H9 (cell line): ENCODE measurements at regions not wholly inside any gene's neighbourhood (a gene's known extent, or its start where the extent isn't known, plus 50 kb on each side); places are given as distances from the start of the nearest gene placed in this dataset.

Experiments
- DNase-seq: peaks from one replicate; pipeline ENCODE4 v3.0.0-alpha.2; 2017
- H2AFZ ChIP-seq: one replicate; pipeline ENCODE4 v1.6.1; 2013; ENCODE audit warnings: mild to moderate bottlenecking, low read length, control low read depth, moderate library complexity
- H2AK5ac ChIP-seq: 2 replicates; pipeline ENCODE4 v1.6.1; 2013; ENCODE audit warnings: low read length, control low read depth, mixed read lengths; ENCODE audit not compliant: insufficient read length
- H2BK120ac ChIP-seq: one replicate; pipeline ENCODE4 v1.6.1; 2013; ENCODE audit warnings: low read depth, mild to moderate bottlenecking, low read length, control low read depth, inconsistent platforms; ENCODE audit not compliant: poor library complexity, severe bottlenecking
- H2BK12ac ChIP-seq: 2 replicates; pipeline ENCODE4 v1.6.1; 2013; ENCODE audit warnings: low read length, control low read depth, mixed read lengths, low read depth; ENCODE audit not compliant: insufficient read length
- H2BK15ac ChIP-seq: 2 replicates; pipeline ENCODE4 v1.6.1; 2013; ENCODE audit warnings: low read depth, low read length, control low read depth
- H2BK20ac ChIP-seq: one replicate; pipeline ENCODE4 v1.6.1; 2013; ENCODE audit warnings: low read depth, mild to moderate bottlenecking, low read length, control low read depth, inconsistent platforms; ENCODE audit not compliant: poor library complexity, severe bottlenecking
- H2BK5ac ChIP-seq: 2 replicates; pipeline ENCODE4 v1.6.1; 2013; ENCODE audit warnings: low read length, control low read depth, mixed read lengths; ENCODE audit not compliant: insufficient read length
- H3K14ac ChIP-seq: 2 replicates; pipeline ENCODE4 v1.6.1; 2013; ENCODE audit warnings: low read length, control low read depth; ENCODE audit not compliant: insufficient read depth
- H3K18ac ChIP-seq: 2 replicates; pipeline ENCODE4 v1.6.1; 2013; ENCODE audit warnings: low read depth, mild to moderate bottlenecking, mixed read lengths, low read length, control low read depth; ENCODE audit not compliant: insufficient read length
- H3K23ac ChIP-seq: 2 replicates; pipeline ENCODE4 v1.6.1; 2013; ENCODE audit warnings: low read length, control low read depth, mixed read lengths, low read depth; ENCODE audit not compliant: insufficient read length
- H3K23me2 ChIP-seq: 2 replicates; pipeline ENCODE4 v1.6.1; 2013; ENCODE audit warnings: low read depth, mild to moderate bottlenecking, mixed read lengths, low read length, control low read depth; ENCODE audit not compliant: insufficient read length, poor library complexity, severe bottlenecking
- H3K27ac ChIP-seq: 2 replicates; pipeline ENCODE4 v1.5.1; 2013; ENCODE audit warnings: low read length, control low read depth, mixed read lengths, low read depth; ENCODE audit not compliant: insufficient read length
- H3K27me3 ChIP-seq: 2 replicates; pipeline ENCODE4 v1.6.1; 2013; ENCODE audit warnings: low read length, control low read depth, inconsistent platforms; ENCODE audit not compliant: insufficient read depth
- H3K4ac ChIP-seq: 2 replicates; pipeline ENCODE4 v1.6.1; 2013; ENCODE audit warnings: low read depth, mild to moderate bottlenecking, control low read depth, inconsistent platforms, low read length, moderate library complexity
- H3K4me1 ChIP-seq: 2 replicates; pipeline ENCODE4 v1.6.1; 2013; ENCODE audit warnings: low read length, control low read depth, inconsistent platforms; ENCODE audit not compliant: insufficient read depth
- H3K4me2 ChIP-seq: 2 replicates; pipeline ENCODE4 v1.6.1; 2013; ENCODE audit warnings: low read length, control low read depth, mixed read lengths; ENCODE audit not compliant: insufficient read length, insufficient read depth
- H3K56ac ChIP-seq: 2 replicates; pipeline ENCODE4 v1.6.1; 2013; ENCODE audit warnings: low read depth, mild to moderate bottlenecking, mixed read lengths, low read length, control low read depth; ENCODE audit not compliant: insufficient read length
- H3K79me1 ChIP-seq: 2 replicates; pipeline ENCODE4 v1.6.1; 2013; ENCODE audit warnings: low read depth, mild to moderate bottlenecking, moderate library complexity, low read length, control low read depth, inconsistent platforms; ENCODE audit not compliant: insufficient read depth, poor library complexity, severe bottlenecking
- H3K79me2 ChIP-seq: 2 replicates; pipeline ENCODE4 v1.6.1; 2013; ENCODE audit warnings: low read length, control low read depth, inconsistent platforms; ENCODE audit not compliant: insufficient read depth
- H3K9ac ChIP-seq: 2 replicates; pipeline ENCODE4 v1.6.1; 2013; ENCODE audit warnings: low read length, control low read depth, mixed read lengths; ENCODE audit not compliant: insufficient read length; ENCODE audit errors: extremely low read depth
- H3K9me3 ChIP-seq: one replicate; pipeline ENCODE4 v1.6.1; 2013; ENCODE audit warnings: low read depth, low read length, inconsistent platforms; ENCODE audit not compliant: control insufficient read depth
- H3T11ph ChIP-seq: one replicate; pipeline ENCODE4 v1.6.1; 2013; ENCODE audit warnings: mild to moderate bottlenecking, low read length, control low read depth, inconsistent platforms
- H4K20me1 ChIP-seq: one replicate; pipeline ENCODE4 v1.6.1; 2013; ENCODE audit not compliant: control insufficient read depth, insufficient read length, insufficient read depth
- H4K5ac ChIP-seq: 2 replicates; pipeline ENCODE4 v1.6.1; 2013; ENCODE audit warnings: low read depth, mild to moderate bottlenecking, mixed read lengths, low read length, control low read depth; ENCODE audit not compliant: insufficient read length
- H4K8ac ChIP-seq: replicated peaks from 2 replicates; pipeline ENCODE4 v1.6.1; 2013; ENCODE audit warnings: low read length, control low read depth, mixed read lengths, low read depth; ENCODE audit not compliant: insufficient read length
- H4K91ac ChIP-seq: 2 replicates; pipeline ENCODE4 v1.6.1; 2013; ENCODE audit warnings: low read depth, mild to moderate bottlenecking, moderate library complexity, mixed read lengths, low read length, control low read depth; ENCODE audit not compliant: insufficient read length
- H3K27ac Mint-ChIP-seq, 3 experiments: 2 replicates in 2 of 3; 3 replicates in 1 of 3; pipeline ENCODE4 v1.8.0; 2020 to 2021; ENCODE audit warnings: mixed read lengths in 3 of 3, mild to moderate bottlenecking in 1 of 3, moderate library complexity in 1 of 3
- H3K27me3 Mint-ChIP-seq: 2 replicates; pipeline ENCODE4 v1.8.0; 2021; ENCODE audit warnings: low read depth, mild to moderate bottlenecking, moderate library complexity, mixed read lengths
- H3K36me3 Mint-ChIP-seq, 3 experiments: 2 replicates in 2 of 3; 3 replicates in 1 of 3; pipeline ENCODE4 v1.8.0; 2020 to 2021; ENCODE audit warnings: low read depth in 3 of 3, mixed read lengths in 3 of 3; ENCODE audit not compliant: insufficient read depth in 1 of 3
- H3K4me1 Mint-ChIP-seq, 2 experiments: 2 replicates each; pipeline ENCODE4 v1.8.0; 2020; ENCODE audit warnings: mixed read lengths in 2 of 2
- H3K4me3 Mint-ChIP-seq, 2 experiments: 2 replicates in 1 of 2; 3 replicates in 1 of 2; pipeline ENCODE4 v1.8.0; 2020 to 2021; ENCODE audit warnings: mild to moderate bottlenecking in 2 of 2, mixed read lengths in 2 of 2, moderate library complexity in 1 of 2
- H3K9me3 Mint-ChIP-seq, 2 experiments: 2 replicates in 1 of 2; 3 replicates in 1 of 2; pipeline ENCODE4 v1.8.0; 2020; ENCODE audit warnings: mild to moderate bottlenecking in 2 of 2, mixed read lengths in 2 of 2, moderate library complexity in 1 of 2
- WGBS: extraction: QIAGEN DNeasy Blood & Tissue Kit; methylation state at CpG from one replicate; pipeline ENCODE4 v1.1.7; 2013; ENCODE audit warnings: missing lambda C conversion rate, low lambda C conversion rate, mixed read lengths; ENCODE audit not compliant: insufficient read length; ENCODE audit errors: extremely low coverage; 5-methylcytosine and 5-hydroxymethylcytosine counted together
- TF ChIP-seq, protein P1 (sequence below): fragments of 200-600 bp; sonication (generic); conservative IDR thresholded peaks from 3 replicates; pipeline ENCODE4 v1.8.0; 2021; ENCODE audit warnings: antibody characterized with exemption, mild to moderate bottlenecking

DNA sequence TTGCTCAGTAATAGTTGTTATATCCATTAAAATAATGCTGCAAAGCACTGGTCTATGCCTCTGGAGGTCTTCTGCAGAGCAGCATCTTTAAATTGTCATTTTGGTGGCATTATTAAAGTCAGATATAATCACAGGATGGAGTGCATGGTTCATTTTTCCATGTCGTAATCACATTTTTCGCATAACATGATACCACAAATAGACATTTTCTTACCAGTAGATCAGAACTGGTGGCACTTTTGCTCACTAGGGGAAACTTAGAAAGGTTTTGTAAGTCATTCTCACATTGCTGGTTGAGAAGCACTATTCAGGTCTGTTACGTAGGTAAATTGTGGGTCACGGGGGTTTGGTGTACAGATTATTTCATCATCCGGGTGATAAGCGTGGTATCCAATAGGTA, 484.5 kb upstream of the PRKX start:
- Histone ChIP-seq H4K8ac (no peak overlapping the region), H3K79me2 (no peaks in the 10 kb centered on the region), H3K27ac (no peak overlapping the region), H4K5ac (no peak overlapping the region), H2BK5ac (no peak overlapping the region), H4K91ac (no peak overlapping the region), H3K18ac (no peak overlapping the region), H3K4me1 (no peaks in the 10 kb centered on the region), H3K23ac (no peak overlapping the region), H3K56ac (no peak overlapping the region), H4K20me1 (no peaks in the 10 kb centered on the region), H3K14ac (no peak overlapping the region), H3K4ac (no peak overlapping the region), H2BK15ac (no peak overlapping the region), H2AK5ac (no peak overlapping the region), H3K4me2 (no peak overlapping the region), H3K79me1 (no peaks in the 10 kb centered on the region), H3K9me3 (no peaks in the 10 kb centered on the region), H2AFZ (no peak overlapping the region), H2BK20ac (no peak overlapping the region), H3K9ac (no peak overlapping the region), H2BK12ac (no peak overlapping the region), H2BK120ac (no peak overlapping the region), H3K27me3 (no peaks in the 10 kb centered on the region), H3T11ph (no peak overlapping the region), H3K23me2 (no peaks in the 10 kb centered on the region)
- no peak for DNase-seq
- TF ChIP-seq, protein P1, sequence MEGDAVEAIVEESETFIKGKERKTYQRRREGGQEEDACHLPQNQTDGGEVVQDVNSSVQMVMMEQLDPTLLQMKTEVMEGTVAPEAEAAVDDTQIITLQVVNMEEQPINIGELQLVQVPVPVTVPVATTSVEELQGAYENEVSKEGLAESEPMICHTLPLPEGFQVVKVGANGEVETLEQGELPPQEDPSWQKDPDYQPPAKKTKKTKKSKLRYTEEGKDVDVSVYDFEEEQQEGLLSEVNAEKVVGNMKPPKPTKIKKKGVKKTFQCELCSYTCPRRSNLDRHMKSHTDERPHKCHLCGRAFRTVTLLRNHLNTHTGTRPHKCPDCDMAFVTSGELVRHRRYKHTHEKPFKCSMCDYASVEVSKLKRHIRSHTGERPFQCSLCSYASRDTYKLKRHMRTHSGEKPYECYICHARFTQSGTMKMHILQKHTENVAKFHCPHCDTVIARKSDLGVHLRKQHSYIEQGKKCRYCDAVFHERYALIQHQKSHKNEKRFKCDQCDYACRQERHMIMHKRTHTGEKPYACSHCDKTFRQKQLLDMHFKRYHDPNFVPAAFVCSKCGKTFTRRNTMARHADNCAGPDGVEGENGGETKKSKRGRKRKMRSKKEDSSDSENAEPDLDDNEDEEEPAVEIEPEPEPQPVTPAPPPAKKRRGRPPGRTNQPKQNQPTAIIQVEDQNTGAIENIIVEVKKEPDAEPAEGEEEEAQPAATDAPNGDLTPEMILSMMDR = no peak
- WGBS = no CpG with 5 or more reads among the region's 6 CpGs
- H3K4me3 Mint-ChIP-seq = no peak overlapping the region
- no peak overlapping the region for H3K27ac Mint-ChIP-seq
- peaks cover 0 to under 1% of the 10 kb centered on the region in 2 experiments; a peak in 3 of 5 replicates for H3K9me3 Mint-ChIP-seq
- no peaks in the 10 kb centered on the region for H3K4me1 Mint-ChIP-seq
- H3K36me3 Mint-ChIP-seq = peaks cover 0 to 4% (median 0%) of the 10 kb centered on the region in 3 experiments; a peak in 2 of 7 replicates
- no peaks in the 10 kb centered on the region for H3K27me3 Mint-ChIP-seq
